Islet of Langerhans (tissue), 1 donor: ENCODE measurements at regions not wholly inside any gene's neighbourhood (a gene's known extent, or its start where the extent isn't known, plus 50 kb on each side); places are given as distances from the start of the nearest gene placed in this dataset.

ENCODE experiments used
- FAIRE-seq: peaks from one replicate; lab custom pipeline; 2011; peaks lifted over from hg19 to GRCh38; lab: Jason Lieb, UNC

GRCh38 chr4:188554413-188554812 is 415.2 kb downstream of the TRIML1 start:
- FAIRE-seq: no peak

DNA sequence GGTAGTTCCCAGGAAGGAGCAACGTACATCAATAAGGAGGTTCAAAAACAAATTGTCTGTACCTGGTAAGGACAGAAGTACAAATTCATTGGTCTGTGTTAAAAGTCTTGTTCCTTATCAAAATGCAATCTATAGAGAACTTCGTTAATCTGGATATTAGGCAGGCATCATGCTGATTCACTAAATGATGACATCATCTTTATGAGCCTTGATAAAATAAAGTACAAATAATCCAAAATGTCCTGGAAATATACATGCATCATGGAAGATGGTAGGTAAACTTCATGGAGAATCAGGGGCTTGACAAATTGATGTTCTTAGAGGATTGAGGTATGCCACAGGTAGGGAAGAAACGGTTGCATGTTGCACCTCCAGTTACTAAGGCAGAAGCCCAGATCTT is 433.9 kb downstream of the TRIML1 start:
- no peak for FAIRE-seq

DNA sequence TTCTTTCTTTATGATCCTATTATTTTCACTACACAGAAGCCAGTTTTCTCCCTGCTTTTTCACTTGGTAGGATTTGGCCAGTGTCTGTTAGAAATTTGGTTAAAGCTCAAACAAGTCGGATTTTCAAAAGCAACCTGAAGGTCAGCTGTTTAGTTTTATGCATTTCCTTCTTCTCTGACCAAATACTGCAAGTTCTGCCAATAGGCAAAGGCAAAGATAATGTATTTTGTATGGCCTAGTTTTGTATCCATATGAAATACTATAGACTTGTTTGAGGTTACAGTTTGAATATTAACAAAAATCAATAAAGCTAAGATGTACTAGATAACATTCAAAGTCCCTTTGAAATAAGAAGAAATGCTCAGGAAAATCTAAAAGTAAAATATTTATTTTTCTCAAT is 439.4 kb downstream of the TRIML1 start:
- no peak for FAIRE-seq

GRCh38 chr4:188596021-188596420 is 456.8 kb downstream of the TRIML1 start:
- no peak for FAIRE-seq

DNA sequence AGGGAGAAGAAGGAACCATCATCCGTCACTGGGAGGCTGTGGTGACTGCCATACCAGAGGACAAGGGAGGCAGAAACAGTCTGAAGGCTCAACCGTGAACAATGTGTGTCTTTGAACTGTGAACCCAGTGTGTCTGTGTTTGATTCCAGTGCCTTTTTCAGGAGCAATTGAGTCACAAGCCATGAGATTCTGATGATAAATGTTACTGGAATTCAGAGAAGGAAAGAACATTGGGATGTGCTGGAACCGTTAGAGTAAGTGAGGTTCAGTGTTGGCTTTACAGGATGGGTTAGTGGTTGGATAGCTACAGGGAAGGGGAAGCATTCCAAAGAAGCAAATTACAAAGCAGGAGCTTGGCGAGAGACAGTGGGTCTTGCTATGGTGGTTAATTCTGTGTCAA is 464.4 kb downstream of the TRIML1 start:
- FAIRE-seq: no peak

- FAIRE-seq: no peak
Measured at GRCh38 chr4:188606635-188607034, 467.4 kb downstream of the TRIML1 start.

GRCh38 chr4:188611143-188611542 is 471.9 kb downstream of the TRIML1 start:
- FAIRE-seq: no peak

DNA sequence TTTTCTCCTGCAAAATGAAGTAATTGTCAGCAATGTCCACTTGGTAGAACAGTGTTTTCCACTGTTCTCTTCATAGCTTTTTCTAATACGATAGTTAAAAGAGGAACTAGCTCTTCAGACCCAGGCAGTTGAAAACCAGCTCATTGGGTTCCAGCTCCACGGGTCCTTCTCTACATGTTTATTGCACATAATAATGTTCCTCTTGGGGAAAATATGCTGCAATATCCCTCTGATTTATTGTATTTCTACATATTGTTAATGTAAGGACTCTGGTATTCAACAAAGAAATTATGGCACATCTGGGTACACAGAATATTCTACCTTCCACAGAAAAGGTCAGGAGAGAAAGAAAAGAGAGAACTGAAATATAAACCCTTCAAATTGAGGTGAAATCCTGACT is 473.4 kb downstream of the TRIML1 start:
- no peak for FAIRE-seq

GRCh38 chr4:188613976-188614375 is 474.7 kb downstream of the TRIML1 start:
- no peak for FAIRE-seq

- FAIRE-seq: no peak
Measured at GRCh38 chr4:188619456-188620149, 480.4 kb downstream of the TRIML1 start.

GRCh38 chr4:188620608-188621007 is 481.4 kb downstream of the TRIML1 start:
- no peak for FAIRE-seq

DNA sequence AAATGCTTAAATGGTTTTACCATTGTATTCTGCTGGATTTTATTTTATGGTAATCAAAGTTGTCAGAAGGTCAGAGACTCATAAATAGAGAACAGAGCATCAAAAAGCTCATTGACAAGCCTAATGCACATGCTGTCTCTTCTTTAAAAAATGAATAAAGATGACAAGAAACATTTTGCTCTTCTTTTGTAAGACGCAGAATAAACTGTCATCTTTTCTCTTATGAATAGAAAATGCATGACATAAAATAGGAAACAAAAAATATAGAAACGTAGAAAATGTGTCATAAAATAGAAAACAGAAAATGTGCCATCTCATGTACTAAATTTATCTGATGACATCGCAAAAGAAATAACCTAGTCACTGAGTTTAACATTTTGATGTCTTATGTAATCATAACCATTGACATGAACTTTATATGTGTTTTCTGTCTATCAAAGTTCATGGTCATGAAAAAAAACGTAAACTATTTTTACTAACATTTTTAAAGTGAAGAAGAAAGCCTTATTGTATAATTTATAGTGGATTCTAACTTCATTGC is 484.1 kb downstream of the TRIML1 start:
- peak; percentile 43 for FAIRE-seq

- FAIRE-seq: no peak
Measured at GRCh38 chr4:188624370-188624769, 485.1 kb downstream of the TRIML1 start.

- FAIRE-seq: no peak
Measured at GRCh38 chr4:188627892-188628291, 488.7 kb downstream of the TRIML1 start.

- no peak for FAIRE-seq
Measured at GRCh38 chr4:188639479-188640100, 500.3 kb downstream of the TRIML1 start.

DNA sequence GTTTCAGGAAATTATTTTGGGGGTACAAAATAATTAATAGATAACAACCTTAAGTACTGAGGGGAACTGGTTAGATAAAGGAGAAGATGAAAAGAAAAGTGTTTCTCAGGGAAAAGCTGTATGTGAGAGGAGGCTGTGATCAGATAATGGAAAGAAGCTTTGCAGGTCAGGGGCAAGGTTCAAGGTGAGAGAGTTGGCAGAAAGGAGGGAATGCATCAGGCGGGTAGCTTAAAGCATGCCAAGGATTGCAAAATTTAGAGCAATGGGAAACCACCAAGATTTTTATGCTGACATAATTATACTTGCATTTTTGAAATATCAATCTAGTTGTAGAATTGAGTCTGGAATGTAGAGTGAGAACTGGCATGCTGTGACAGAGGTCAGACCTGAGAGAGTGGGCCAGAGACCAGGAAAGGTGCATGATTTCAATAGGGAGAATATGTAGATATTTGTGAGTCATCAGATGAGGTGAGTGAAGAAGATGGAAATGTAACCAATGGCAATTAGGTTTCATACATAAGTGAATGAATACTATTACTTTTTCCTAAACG is 508.7 kb downstream of the TRIML1 start:
- FAIRE-seq: no peak

DNA sequence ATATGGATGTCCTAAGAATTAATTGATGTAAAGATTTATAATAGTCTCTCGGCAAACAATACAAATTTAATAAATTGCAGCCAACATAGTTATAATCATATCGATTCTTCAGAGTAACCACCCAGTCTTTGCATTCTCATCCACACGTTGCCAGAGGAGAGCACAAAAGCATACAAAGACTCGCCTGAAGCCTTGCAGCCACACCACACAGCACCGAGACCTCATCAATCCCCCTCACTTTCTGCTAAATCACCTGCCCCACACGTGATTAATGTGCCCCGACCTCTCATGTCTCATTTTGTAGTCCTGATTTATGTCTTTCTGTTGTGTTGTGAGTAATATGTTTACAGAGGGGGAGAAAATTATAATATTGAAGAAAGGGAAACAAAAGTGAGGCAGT is 510.4 kb downstream of the TRIML1 start:
- no peak for FAIRE-seq

- FAIRE-seq: no peak
Measured at GRCh38 chr4:188650516-188650915, 511.3 kb downstream of the TRIML1 start.

GRCh38 chr4:188657365-188657764 is 518.1 kb downstream of the TRIML1 start:
- FAIRE-seq: no peak

DNA sequence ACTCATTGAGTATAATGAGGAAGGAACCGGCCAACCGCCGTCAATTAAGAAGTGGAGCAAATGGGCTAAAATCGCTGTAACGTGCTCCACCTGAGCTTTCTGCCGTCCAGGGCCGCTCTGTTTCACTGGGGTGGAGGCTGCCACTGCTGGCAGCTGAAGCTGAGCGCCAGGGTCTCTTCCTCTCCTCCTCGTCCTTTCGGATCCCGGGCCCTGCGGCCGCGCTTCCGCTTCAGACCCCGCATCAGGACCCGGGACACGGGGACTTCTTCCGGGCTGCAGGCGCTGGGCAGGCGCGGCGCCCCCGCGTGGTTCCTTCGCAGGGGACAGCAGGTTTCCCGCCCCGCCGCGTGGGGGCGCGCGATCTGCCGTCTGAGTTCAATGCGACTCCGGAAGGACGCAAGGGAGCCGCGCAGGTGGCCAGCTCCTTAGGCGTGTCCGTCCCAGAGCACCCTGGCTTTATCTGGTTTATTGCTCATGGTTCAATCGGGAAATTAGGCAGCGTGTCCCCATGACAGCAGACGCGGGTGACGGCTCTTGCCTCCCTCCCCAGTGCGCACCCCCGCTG is 519.8 kb downstream of the TRIML1 start:
- FAIRE-seq: no peak

DNA sequence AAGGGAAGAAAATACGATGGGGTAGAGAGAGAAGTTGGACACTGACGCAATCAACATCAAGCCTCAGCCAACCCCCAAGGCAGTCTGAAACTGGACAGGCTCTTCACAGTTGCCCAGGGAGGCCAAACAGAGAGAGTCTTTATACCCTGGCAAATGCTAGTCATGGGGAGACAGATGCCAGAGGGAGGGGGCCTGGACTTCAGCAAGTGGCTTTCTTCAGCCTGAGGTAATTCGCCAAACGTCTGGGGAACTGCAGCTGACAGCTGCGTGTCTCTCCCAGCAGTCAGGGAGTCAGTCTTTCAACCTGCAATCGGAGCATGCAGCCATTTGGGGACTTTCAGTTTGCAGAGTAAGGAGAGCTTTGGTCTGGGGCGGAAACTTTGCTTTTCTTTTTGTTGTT is 521.6 kb downstream of the TRIML1 start:
- no peak for FAIRE-seq

GRCh38 chr4:188661502-188661901 is 522.3 kb downstream of the TRIML1 start:
- FAIRE-seq: no peak

GRCh38 chr4:188663369-188663768 is 524.1 kb downstream of the TRIML1 start:
- FAIRE-seq: no peak
